Dedifferentiated amniotic fluid mesenchymal stem cell (primary cell): ENCODE measurements at regions not wholly inside any gene's neighbourhood (a gene's known extent, or its start where the extent isn't known, plus 50 kb on each side); places are given as distances from the start of the nearest gene placed in this dataset.
A peak's percentile ranks its signal among the peaks of the same experiment; 100 is the strongest.
"Not testable (repeated sequence)": the region's sequence is repeated elsewhere in the genome, so short reads cannot be mapped to it uniquely, and the experiment has no call there.

Experiments
- DNase-seq: peaks from one replicate; pipeline ENCODE4 v3.0.0-alpha.2; 2016; ENCODE audit errors: extremely low spot score

- DNase-seq = not testable (repeated sequence)
Observed at GRCh38 chr17:46460129-46460528, 52.1 kb upstream of the LRRC37A2 start.

- not testable (repeated sequence) for DNase-seq
Observed at GRCh38 chr17:46455069-46455468, 57.2 kb upstream of the LRRC37A2 start.

- not testable (repeated sequence) for DNase-seq
Observed at GRCh38 chr17:46454572-46454971, 57.7 kb upstream of the LRRC37A2 start.

GRCh38 chr17:46453077-46453476 lies 59.2 kb upstream of the LRRC37A2 start:
- not testable (repeated sequence) for DNase-seq

GRCh38 chr17:46445849-46446248 lies 66.4 kb upstream of the LRRC37A2 start:
- DNase-seq = not testable (repeated sequence)

- not testable (repeated sequence) for DNase-seq
Observed at GRCh38 chr17:46445411-46445810, 66.9 kb upstream of the LRRC37A2 start.

GRCh38 chr17:46442153-46442552 lies 70.1 kb upstream of the LRRC37A2 start:
- not testable (repeated sequence) for DNase-seq

GRCh38 chr17:46440665-46441064 lies 71.6 kb upstream of the LRRC37A2 start:
- DNase-seq = not testable (repeated sequence)

GRCh38 chr17:46434450-46435062 lies 73.0 kb upstream of the ARL17B start:
- not testable (repeated sequence) for DNase-seq

GRCh38 chr17:46430300-46430699 lies 68.7 kb upstream of the ARL17B start:
- DNase-seq = not testable (repeated sequence)

GRCh38 chr17:46429675-46430074 lies 68.1 kb upstream of the ARL17B start:
- not testable (repeated sequence) for DNase-seq

- DNase-seq = not testable (repeated sequence)
Observed at GRCh38 chr17:46424187-46424884, 62.8 kb upstream of the ARL17B start.

- DNase-seq = peak; percentile 11
Observed at GRCh38 chr17:46417907-46418306, 56.3 kb upstream of the ARL17B start.

GRCh38 chr17:46417261-46417660 lies 55.7 kb upstream of the ARL17B start:
- DNase-seq = not testable (repeated sequence)

- not testable (repeated sequence) for DNase-seq
Observed at GRCh38 chr17:46414559-46414958, 53.0 kb upstream of the ARL17B start.

GRCh38 chr17:46412156-46412555 lies 50.6 kb upstream of the ARL17B start:
- DNase-seq = not testable (repeated sequence)

- not testable (repeated sequence) for DNase-seq
Observed at GRCh38 chr17:46411172-46411852, 49.7 kb upstream of the ARL17B start.
